Right renal pelvis (tissue), 4 donors: ENCODE measurements at regions not wholly inside any gene's neighbourhood (a gene's known extent, or its start where the extent isn't known, plus 50 kb on each side); places are given as distances from the start of the nearest gene placed in this dataset.

Experiments
- DNase-seq, 4 donors: peaks; one replicate each; pipeline ENCODE4 v3.0.0-alpha.2; 2013; ENCODE audit warnings: low read depth in 4 of 4, low spot score in 3 of 4, missing footprints in 1 of 4

DNA sequence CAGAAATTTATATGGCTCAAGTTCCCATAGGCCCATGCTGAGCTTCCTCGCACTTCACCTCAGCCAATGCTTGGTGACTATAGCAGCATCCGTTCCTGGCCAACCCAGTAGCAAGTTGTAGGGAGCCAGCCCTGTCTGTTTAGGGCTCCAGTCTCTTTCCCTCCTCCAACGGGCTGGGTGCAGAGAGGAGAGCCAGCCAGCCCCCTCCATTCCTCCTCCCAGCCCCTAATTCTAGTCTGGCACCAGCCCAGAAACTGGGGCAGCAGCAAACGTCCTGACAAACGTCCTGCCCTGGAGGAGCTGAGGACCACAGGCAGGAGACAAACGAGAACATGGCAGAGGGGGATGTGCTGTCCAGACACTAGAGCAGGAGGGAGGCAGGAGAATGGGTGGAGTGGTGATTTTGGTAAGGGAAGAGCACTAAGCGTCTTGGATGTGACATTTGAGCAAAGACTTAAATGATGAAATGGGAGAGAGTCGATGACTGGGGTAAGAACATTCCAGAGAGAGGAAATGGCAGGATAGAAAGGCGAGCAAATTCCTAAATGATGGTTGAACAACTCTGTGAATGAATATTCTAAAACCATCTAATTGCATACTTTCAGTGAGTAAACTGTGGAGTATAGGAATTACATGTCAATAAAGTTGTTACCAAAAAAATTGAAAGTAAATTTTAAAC, 222.5 kb upstream of the DAPK1 start:
- no peak for DNase-seq

DNA sequence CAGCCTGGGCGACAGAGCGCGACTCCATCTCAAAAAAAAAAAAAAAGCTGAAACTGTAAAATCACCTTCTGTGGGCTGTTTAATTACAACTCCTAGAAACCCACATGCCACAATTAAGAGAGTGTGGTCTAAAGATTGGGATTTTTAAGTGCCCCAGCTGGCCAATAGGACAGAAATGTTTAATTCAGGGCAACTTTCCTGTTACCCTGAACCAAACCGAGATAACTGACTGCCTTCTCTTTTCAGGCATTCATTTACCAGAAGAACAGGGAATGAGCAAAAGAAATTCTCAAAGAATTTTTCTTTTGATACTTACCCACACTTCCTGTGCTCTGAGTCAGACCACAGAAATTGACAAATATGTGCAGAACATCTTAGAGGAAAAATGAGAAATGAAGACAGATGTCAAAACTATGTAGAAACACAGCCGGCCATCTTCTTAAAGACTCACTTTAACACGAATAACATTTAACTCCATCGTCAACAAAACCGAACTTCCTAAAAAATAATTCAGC, 221.3 kb upstream of the DAPK1 start:
- DNase-seq = no peak

DNA sequence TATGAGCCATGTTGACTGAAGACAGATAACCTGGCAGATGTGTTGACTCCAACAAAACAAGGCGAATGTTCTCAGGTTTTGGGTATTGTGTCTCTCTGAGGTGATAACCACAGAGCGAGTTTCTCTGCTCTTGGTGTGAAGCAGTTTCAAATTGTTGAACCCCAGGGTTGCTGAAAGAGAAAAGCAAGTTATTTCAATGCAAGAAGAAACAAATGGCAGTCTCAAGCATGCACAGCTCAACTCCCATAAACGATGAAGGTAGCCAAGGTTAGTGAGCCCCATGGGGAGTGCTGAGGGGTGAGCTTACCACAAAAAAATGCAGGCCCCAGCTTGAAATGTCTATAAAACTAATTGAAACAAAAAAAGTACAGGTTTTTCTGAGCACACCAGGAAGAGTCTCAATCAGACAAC, 220.8 kb upstream of the DAPK1 start:
- no peak for DNase-seq

DNA sequence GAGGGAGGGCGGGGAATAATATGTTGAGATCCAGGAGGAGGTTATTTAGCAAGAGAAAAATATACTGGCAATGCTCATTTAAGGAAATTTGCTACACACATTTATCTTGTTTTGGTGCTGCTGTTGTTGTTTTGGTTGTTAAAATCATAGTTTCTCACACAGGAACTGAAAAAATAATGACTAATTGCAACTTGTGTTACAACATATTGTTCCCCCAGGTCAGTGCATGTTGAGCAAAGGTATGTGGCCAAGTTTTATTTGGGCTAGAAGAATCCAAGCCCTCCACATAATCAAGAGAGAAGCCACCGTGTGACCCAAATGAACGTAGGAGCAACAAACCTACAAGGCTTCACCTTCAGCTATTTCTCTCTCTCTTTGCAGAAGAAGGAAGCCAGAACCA, 220.3 kb upstream of the DAPK1 start:
- no peak for DNase-seq

DNA sequence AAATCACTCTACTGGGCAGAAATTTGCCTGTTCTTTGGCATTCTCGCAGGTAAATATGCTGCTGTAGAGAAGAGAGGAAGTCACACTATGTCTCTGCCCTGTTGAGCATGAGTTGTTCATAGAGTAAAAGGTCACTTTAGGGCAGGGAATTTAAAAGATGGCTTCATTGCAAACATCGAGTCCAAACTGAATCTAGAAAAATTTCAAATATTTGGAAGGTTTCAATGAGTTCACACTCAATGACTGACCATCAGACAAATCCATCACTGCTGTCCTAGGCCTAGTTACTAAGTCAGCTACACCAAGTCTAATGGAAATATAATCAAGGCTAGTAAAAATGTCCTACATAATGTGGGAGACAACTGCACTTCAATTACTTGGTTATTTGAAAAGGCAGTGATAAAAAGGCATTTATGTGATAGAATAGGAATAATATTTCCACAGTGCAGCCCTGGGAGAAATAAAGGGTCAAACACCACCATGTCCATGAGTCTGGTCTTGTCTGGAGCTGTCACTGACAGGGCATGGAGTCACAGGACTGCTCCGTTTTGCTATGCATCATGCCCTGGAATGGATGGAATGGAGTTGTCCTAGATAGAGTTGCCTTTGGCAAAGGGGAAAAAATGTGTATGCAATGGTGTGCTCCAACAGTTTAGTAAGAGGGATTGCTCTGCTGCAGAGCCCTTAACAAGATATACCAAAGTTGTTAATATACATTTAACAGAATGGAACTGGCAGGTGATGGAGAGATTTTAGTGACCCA, 218.5 kb upstream of the DAPK1 start:
- no peak for DNase-seq

DNA sequence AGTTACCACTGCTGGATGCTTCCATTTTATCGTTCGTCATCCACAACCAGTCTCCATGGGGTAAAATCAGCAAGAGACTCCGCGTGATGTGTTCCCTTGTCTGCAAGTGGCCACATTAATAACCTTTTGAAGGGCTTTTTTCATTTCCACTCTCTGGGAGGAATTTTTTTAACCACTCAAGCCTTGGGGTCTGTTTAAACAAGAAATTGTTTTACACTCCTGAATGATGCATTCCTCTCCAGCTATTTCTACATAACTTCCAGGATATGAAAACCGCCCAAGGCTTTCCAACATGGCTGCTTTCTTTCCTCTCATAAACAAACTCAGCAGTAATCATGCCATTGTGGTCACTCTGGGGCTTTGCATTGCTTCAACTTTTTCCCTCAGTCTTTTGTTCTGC, 217.2 kb upstream of the DAPK1 start:
- no peak for DNase-seq

DNA sequence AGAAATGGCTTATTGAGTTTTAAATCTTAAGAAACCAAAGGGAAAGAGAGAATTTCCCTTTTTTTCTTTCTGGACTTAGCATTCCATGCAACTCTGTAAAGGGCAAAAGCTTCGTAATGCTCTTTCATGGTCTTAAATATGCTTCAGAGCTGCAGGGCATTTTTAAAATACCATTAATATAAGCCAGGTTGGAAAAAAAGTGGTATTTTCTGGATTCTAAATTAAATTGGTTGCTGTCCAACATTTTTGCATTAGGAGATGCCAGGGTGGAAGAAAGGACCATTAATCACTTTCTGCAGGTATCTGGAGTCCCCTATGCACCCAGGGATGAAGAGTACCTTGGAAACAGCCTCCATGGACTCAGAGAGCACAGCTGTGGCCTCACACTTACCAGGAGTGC, 215.1 kb upstream of the DAPK1 start:
- no peak for DNase-seq

DNA sequence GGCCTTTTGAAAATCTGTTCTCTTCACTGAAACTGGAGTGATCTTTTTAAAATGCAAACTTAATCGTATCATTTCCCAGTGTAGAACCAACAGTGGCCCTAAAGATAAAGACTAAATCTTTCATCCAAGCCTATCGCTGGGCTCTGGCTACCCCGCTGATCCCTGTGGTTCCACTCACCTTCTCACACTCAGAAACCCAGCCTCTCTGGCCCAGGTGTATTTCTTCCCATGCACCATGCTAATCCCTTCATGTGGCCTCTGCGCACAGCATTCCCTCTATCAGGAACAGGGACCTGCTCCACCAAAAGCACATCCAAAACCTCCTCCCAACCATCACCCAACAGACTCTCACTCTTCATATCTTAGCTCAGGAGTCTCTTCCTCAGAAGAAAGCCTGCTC, 214.1 kb upstream of the DAPK1 start:
- no peak for DNase-seq

DNA sequence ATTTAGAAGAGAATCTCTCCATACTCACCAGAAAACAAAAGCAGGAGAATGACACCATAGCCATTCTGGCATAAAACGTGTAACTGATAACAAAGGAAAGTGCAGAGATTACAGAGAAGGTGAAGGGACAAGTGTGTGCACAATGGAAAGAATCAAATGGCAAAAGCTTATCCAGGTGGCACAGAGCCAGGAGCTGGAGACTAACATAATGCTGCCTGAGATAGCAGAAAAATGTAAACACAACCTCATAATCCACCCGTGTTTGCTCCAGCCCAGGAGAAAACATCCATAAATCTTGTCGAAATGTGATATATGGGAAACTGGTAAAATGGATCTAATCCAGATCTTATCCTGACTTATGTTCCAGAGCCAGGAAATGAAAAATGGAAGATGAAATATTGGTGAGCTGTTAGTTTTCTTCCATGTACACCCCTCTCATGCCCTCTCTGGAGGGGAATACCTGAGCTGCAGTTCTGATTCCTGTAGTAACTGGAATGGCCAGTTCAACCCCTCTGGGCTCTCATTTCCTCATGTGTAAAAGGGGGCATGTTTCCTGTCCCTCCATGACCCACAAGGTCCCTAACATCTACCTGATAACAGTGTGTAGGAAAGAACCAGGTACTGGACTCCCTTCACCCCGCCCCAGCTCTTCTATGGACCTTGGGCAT, 212.3 kb upstream of the DAPK1 start:
- no peak for DNase-seq

DNA sequence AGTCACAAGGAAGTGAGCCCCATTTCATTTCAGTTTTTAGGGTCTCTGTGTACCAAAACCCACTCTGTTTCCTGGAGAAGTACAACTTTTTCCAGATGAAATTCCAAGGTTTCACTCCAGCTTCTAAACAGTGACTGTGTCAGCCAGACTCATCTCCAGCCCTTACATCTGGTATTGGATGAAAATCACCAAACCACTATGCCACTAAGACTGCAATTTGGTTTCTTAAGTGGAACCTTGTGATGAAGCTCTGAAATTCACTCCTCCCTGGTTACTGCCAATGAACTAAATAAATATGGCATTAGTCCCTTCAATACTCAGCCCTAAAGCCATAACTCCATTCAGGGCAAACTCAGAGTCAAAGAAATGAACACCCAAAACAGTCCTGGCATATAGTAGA, 211.2 kb upstream of the DAPK1 start:
- no peak for DNase-seq

DNA sequence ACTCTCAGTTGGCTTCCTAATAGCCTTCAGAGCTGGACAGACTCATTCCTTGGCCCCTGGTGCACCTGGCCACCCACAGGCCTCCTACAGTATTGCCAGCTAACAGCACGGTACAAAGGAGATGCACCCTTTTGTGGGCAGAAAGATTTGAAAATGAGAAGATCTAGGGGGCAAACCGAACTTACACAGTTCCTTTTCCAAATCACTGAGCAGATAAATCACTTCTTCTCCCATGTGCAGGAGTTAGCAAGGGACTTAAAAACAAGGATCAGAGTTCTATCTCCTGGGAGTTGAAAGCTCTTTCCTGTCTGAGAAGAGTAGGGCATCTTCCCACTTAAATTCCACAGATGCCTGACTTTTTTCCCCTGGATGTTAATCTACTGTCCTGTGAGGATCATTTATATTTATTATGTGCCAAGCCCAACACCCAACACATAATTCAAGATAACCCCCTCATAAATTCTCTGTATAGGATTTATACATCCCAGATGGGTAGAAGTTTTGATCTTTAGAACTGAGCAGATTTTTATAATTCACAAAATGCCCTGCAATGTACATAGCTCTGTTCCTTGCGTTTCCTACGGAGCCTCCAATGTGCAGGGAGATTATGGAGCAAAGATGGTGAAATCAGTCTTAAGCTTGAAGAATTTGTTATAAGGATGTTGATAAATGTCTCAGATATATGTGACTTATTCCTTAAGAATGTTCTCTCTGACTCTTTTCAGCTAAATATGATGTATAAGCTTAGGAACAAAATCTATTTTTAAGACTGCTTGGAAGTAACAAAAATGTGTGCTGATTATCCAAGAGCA, 207.2 kb upstream of the DAPK1 start:
- no peak for DNase-seq

DNA sequence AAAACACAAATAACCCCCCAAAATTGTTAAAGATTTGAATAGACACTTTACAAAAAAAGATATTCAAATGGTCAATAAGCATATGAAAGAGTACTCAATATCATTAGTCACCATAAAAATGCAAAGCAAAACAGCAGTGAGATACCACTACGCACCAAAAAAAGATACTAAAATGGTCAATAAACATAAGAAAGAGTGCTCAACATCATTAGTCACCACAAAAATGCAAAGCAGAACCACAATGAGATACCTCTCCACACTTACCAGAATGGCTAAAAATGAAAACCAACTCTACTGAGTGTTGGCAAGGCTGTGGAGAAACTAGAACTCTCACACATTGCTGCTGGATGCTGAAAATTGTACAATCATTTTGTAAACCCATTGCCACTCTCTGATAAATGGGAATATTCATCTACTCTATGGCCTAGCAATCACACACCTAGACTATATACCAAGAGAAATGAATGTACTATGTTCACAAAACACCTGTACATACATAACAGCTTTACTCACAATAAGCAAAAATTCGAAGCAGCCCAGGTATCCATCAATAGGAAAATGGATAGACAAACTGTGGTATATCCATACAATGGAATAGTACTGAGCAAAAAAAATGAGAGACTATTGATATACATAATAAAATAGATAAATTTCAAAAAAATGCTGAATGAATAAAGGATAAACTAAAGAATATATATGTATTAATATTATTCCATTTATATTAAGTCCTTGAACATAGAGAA, 205.0 kb upstream of the DAPK1 start:
- no peak for DNase-seq

DNA sequence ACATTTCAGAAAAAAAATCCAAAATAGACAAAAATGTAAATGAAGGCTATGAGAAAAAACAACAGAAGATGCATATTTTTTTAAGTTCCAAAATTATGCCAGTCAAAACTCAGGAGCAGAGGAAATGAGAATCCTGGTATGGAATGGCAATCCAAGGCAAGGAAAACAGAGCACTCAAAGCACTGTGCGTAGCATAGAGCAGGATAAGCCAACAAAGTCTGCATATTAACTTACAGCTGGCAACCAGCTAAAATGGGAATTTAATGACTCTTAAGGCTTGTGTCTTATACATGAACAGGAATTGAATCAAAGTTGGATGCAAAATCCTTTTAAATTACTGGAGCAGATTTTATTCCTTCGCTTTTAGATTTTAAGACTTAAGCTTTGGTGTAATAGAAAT, 203.5 kb upstream of the DAPK1 start:
- no peak for DNase-seq

DNA sequence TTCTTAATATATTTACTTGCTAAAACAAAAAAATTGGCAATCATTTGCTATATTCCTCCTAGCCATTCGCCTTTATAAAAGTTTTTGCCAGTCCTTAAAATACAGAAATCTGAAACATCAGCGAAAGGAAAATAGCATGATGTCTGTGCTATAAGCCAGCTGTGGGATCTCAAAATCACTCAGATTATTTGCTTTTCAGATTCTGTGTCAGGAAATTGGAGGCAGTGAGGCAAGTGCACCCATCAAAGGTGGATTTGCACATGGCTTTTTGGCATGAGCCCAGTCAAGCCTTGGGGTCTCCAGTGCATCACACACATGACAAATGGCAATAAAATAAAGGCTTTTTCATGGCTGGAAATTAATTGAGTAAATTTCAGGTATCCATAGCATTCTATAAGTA, 196.8 kb upstream of the DAPK1 start:
- DNase-seq = no peak

DNA sequence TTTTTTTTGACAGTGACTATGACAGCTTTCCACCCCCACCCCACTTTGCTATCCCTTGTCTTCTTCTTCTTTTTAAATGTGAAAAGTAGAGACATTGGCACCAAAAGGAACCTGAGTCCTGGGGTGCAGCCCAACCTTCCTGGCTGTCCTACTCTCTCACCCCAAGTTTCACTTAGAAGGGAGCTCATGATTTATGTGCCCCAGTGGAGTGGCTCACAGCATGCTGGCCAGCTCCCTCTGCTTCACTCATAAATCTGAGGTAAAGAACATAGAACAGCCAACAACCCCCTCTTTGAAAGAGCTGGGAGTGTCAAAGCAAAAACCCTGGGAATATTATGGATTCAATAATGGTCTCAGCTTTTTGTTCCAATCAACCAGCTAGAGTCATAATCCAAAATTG, 196.3 kb upstream of the DAPK1 start:
- DNase-seq = no peak

DNA sequence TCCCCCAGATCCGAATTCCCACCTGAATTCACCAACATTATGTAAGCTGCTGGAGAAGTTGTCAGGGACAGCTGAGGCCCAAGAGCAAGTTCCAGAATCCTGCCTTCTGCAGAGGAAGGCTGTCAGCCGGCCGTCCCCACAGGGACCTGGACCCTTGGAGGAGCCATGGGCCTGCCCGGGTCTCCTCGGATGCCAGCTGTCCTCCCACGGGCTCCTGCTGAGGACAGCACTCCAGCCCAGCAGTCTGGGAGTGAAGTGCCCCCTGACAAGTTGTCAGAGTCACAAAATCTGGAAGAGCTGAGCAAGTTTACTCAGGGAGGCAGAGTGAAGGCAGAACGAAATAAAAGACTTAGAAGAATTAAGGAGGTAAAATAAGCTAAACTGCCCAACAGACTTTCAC, 192.5 kb upstream of the DAPK1 start:
- DNase-seq = no peak

DNA sequence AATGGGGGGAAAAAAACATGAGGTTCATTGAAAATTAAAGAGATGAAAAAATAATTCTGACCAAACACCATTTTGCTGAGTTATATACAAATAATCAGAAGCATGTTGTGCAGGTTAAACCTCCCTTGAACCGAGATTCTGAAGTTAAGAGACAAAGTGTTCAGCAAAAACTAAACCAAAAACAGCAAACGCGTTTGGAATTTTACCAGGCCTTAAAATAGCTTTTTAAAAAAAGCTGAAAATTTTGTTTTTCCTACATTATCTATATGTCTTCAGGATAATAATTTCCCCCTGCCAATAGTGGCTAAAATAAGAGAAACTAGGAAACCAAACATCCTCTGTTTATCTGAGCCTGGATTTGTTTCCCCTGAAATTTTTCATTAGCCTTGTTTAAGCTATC, 191.7 kb upstream of the DAPK1 start:
- no peak for DNase-seq

DNA sequence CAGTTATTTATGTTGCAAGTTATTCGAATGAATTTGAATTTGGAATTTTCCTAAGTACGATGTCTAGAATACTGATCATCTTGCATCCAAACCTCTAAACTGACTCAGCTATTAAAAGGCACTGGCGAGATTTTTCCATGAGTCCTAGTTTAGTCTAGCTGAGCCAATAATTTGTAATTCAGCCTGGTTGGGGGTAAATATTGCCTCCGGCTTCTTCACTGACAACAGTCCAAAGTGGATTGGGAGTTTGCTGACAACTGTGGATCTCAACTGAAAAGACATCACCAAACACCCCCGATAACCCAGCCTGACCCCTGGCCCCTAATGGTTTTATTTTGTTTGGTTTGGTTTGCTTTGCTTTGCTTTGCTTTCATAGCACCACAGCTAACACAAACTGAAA, 189.8 kb upstream of the DAPK1 start:
- no peak for DNase-seq

DNA sequence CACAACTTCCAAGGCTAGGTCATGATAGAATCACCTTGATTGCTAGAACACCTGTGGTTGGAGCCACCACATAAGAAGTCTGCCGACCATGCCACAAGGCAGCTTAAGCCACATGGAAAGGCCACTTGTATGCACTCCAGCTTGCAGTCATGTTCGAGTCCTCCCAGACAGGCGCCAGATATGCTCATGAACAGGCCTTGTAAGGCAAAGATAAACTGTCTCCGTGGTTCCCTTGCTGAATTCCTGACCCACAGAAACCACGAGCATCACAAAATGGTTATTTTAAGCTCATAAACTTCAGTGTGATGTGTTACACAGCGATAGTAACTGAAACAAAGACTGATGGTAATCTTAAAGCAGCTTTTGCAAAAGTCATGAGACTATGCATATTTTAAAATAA, 188.4 kb upstream of the DAPK1 start:
- DNase-seq = no peak

DNA sequence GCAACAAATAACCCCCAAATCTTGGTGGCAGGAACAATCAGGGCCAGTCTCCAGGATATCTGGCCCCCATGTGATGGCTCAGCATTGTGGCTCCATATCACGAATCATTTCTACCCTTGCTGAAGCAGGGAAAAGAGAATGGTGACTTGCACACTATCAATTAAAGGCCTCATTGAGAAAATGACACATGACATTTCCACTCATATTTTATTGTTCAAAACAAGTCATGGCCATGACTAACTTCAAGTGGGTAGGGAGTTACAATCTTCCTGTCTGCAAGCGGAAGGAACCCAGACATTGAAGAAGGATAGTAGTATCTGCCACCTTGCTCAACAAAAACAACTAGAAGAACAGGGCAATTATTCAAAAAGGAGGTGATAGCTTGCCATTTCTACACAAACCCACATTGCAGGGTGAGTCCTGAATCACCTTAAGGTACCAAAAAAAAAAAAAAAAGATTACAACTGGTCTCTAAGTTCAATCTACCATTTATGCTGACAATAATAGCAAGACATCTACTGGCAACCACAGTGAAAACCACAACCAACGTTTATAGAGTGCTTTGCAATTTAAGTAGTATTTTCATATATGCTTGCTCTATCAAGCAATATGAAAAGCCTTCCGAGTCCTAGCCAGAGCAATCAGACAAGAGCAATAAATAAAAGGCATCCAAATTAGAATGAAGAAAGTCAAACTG, 186.7 kb upstream of the DAPK1 start:
- no peak for DNase-seq
